Hematopoietic multipotent progenitor cell treated with erythropoietin and hydrocortisone succinate and interleukin-3 and kit ligand, for 6 days (in vitro differentiated cells): ENCODE measurements at regions not wholly inside any gene's neighbourhood (a gene's known extent, or its start where the extent isn't known, plus 50 kb on each side); places are given as distances from the start of the nearest gene placed in this dataset.
A peak's percentile ranks its signal among the peaks of the same experiment; 100 is the strongest.

Experiments
- DNase-seq: peaks from one replicate; pipeline ENCODE4 v3.0.0-alpha.2; 2015

DNA sequence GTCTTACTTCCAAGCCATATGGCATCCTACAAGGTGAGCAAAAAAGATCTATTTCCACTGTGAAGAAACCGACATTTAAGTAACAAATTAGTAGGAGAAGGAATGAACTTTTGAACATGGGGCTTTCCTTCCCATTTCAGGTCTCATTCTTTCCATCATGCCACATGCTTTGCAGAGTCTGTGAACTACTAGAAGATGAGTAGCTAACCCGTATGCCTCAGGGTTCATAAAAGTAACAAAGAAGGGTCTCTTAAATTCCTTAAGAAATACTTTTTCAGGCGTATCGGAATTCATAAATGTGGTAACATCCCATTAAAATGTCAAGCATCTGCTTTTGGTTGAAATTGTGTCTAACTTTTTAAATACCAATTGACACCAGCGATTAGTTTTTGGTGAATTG, 81.3 kb upstream of the TNS3 start:
- DNase-seq: no peak

DNA sequence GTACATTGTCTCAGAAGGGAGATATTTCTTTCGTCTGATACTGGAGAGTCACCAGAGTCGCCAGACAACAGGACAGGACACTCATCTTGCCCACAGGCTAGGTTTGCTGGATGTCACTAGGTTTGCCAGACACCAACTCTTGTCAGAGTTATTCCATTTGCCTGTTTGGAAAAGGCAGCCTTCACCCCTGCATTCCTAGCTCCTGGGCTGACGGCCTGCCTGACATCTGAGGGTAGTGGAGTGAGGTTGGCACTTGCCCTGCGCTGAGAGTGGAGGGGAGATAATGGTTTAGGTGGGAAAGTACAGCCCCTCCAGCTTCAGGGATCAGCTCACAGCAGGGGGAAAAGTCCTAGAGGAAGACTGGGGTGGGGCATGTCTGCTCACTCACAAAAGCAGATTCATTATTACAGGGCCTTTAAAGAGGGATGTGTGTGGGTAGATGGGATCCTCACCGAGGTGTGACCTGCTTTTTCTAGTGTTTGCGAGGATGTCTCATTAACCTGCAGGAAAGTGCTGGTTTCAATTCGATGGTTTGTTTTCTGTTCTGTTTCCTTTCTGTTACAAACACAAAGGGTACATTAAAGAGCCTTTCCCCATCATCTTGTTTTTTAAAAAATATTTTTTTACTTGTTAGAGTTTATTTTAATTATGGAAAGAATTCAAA, 79.3 kb upstream of the TNS3 start:
- DNase-seq: no peak

DNA sequence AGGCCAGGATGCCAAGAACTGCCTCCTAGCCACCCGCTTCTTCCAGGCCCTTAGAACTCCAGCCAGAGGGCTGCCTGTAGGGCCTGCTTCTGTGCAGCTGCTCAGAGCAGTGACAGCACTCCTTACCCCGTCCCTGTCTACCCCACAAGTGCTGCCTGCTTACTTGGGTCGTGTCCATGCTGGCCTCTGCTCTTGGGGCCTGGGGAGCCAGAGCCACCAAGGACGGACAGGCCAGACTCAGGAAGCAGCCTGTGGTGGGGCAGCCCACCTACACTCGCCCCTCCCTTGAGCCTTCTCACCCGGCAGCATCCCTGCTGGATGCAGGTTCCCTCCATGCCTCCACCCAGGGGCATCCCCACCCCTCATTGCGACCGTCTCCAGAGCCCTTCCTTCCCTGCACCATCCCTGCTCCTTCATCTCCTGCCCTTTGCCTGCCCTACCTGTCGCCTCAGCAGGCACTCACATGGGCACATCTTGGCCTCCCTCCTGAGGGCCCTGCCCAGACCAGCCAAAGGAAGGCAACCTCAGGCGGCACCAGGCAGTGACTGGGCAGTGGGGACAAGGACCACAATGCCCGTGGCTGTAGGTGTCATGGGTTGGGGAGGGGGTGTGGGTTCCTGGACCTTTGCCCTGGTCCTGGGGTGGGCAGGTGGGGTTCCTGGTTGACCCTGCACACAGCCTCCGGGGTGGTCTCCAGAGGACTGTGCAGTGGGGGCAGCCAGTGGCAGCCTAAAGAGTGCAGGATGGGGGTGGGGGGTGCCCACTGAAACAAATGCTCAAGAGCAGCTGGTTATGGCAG, 78.0 kb upstream of the TNS3 start:
- DNase-seq: no peak

DNA sequence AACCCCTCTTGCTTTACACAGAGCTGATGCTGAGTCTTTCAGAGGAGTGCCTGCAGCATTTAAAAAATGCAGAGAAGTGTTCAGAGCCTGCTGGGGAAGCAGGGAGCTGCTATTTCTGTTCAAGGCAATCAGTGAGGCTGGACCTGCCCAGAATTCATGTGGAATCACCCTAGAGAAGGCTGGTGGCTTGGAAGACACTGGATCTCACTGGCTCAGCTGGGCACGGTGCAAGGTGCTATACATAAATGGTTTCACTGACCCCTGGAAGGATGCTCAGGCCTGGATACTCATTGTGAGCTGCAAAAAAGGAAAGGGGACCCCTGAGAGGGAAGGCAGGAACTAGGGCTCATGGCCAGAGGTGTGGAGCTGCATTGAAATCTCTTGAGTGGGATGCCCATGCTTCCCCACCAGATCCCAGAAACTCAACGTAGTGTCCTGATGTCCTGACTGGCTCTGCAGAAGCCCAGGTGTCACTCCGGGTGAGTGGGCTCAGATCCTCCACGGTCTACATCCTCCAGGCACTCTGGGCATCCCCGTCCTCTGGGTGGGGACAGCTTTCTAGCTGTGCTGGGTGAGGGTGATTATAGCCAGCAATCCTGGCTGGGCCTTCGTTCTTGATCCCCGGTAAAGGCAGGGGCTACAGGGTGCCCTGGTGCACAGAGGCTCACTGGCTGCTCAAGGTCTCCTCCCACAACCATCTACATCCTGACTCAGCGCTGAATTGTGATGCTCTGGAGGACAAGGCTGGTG, 77.2 kb upstream of the TNS3 start:
- DNase-seq: no peak

DNA sequence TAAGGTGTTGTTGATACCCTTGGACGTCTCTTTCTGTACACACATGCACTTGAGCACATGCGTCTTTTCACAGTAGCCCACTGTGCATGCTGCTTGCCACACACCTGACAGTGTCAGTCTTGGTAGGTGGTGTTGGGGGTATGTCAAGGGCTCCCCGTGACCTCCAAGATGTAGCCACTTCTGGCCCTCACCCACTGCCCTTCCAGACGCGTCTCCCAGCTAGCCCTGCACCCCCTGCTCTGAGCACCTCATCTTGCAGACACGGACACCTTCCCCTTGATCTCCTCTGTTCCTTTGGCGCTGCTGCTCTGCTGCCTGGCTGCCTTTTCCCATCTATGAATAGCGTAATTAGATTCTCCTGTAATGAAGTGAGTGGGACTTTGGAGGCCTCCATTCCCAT, 75.2 kb upstream of the TNS3 start:
- no peak for DNase-seq

GRCh38 chr7:47654672-47655298, 72.9 kb upstream of the TNS3 start:
- no peak for DNase-seq

- no peak for DNase-seq
Observed at GRCh38 chr7:47653550-47654411, 71.9 kb upstream of the TNS3 start.

DNA sequence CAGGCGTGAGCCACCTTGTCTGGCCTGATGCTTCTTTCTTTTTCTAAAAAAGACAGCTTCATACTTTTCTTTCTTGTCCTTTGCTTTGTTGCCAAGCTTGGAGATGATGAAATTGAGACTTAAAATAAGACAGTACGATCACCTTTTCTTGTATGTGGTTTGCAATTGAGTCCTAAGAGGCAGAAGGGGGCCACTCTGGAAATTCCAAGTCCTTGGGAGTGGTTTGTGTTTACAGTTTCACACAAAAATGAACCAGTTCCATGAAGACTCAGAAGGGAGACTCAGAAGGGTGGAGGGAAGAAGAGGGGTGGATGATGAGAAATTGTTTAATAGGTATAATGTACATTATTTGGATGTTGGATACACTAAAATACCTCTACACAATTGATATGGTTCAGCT, 70.7 kb upstream of the TNS3 start:
- no peak for DNase-seq

DNA sequence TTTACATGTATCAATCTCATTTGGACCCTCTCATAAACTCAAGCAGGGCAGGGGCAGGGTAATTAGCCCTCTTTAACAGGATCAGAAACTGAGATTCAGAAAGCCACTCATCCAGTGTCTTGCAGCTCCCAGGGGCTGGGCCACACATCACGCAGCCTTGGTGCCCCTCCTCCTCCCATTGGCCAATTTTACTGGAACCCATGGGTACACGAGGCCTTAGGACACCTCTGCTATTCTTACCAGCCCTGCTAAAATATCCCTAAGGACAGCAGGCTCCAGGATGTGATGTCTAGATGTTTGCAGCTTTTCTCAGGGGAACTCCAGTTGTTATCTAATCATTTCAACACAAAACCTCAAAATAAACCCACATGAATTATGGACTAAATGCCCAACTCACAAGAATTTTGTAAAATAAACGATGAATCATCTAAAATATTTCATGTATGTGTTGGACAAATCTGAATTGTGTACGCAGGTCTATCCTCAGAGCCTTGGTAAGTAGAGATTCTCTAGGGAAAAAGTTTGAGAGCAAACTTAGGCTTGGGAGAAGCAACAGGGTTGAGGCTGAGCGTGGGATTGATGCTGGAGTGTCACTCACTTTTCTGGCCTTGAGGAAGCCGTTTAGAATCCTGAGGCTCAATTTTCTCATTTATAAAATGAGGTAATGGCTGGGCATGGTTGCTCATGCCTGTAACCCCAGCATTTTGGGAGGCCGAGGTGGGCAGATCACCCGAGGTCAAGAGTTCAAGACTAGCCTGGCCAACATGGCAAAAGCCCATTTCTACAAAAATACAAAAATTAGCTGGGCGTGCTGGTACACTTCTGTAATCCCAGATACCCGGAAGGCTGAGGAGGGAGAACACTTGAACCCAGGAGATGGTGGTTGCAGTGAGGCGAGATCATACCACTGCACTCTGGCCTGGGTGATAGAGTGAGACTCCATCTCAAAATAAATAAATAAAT, 69.7 kb upstream of the TNS3 start:
- peak; percentile 15 for DNase-seq

DNA sequence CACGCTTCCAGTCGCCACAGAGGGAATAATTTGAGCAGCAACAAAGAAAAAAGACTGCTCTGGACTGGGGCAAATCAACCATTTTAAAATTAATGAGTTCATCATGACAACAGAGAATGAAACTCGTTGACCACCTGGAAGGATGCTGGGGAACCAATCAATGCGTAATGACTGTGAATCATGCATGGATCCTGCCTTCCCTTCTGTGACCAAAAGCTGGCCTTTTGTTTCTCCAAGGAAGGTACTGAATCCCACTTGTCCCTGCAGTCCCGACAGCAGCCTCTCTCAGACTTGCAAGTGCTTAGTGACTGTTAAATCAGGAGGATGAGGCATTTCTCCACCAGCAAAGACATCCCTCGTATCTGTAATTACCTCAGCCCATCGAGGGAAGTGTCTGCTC, 68.0 kb upstream of the TNS3 start:
- DNase-seq: no peak

DNA sequence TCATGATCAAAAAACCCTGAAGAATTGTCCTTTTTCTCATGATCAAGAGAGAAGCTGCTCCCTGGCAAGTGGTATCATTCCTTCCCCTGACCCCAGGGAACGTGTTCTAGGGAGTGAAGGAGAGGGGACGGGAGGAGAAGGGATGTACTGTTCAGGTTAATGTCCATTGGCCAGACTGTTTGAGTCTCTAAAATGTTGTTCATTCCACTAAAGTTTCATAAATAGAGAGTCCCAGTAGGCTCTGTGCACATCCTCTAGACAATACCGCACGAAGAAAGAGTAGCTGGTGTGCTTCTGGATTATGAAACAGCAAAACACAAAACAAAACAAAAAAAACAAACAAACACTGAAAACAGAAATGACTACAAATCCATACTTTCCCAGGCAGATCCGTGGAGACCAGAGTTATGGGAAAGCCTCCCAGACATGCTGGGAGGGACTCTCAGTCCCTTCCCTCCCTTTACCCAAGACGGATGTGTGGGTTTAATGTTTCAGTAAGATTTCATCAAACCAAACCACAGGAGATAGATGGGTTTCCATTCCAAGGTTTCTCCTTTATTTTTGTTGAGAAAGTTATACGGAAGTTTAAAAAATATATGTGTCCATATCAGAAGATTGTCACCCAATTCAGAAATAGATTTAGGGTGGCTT, 66.5 kb upstream of the TNS3 start:
- peak; percentile 27 for DNase-seq

DNA sequence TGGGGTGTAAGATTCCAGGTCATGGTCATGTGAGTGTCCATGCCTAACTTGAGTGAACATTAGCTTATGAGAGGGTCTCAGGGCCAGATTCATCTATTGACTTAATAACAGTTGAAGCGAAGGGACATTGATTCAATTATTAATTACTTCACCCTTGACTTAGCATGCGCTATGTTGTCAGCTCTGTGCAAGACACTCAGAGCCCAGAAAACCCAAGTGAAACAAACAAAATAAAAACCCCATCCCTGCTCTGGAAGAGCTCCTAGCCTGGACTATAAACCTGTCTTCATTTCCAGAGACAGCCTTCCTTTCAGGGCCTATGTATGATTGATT, 66.0 kb upstream of the TNS3 start:
- no peak for DNase-seq

- peak; percentile 30 for DNase-seq
Observed at GRCh38 chr7:47647181-47647917, 65.4 kb upstream of the TNS3 start.

GRCh38 chr7:47643716-47644400, 61.9 kb upstream of the TNS3 start:
- DNase-seq: no peak

- DNase-seq: no peak
Observed at GRCh38 chr7:47640265-47640664, 58.4 kb upstream of the TNS3 start.

DNA sequence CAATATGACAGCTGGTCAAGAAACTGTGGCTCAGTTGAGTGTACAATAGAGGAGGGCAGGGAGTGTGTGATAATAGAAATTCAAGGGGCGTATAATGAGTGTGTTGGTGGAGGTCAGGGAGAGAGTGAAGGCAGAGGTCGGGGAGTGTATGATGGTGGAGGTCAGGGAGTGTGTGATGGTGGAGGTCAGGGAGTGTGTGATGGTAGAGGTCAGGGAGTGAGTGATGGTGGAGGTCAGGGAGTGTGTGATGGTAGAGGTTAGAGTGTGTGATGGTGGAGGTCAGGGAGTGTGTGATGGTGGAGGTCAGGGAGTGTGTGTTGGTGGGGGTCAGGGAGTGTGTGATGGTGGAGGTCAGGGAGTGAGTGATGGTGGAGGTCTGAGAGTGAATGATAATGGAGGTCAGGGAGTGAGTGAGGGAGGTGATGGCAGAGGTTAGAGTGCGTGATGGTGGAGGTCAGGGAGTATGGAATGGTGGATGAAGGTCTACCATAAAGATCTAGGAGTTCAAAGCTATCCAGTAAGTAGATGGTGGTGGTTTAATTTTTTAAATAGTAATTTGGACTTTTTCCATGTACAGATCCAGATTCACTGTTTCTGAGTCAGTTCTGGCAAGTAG, 57.7 kb upstream of the TNS3 start:
- DNase-seq: no peak

- no peak for DNase-seq
Observed at GRCh38 chr7:47638679-47639315, 56.9 kb upstream of the TNS3 start.

DNA sequence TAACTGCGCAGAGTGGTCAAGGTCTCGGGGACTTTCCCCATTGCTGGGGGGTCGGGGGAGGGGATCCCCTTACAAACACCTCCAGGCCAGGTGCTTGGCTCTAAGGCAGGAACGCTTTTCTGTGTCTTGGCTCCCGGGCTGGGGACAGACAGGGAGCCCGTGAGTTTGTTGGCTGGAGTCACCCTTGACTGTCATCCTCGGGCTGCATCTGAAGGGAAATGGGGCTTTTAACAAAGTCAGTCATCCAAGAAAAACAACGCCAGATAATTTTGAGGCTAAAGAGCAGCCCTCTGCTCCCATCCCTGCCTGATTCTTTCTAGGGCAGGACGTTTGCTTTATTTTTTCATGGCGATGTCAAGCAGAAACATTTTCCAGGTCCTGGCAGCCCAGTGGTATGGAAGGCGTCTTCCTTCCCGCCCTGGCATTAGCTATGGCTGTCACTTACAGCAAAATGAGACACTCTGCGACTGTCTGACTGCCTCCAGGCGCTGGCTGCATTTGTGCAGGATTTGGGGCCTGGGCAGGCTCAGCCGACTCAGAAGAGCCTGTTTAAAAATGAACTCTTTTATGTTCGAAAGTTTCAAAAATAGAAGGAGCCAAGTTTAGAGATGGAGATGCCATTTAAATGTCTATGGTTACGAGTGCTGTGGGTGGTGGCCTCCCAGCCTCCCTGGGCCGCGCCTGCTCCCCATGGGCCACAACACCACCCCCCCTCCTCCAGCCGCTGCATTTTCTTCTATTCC, 54.7 kb upstream of the TNS3 start:
- no peak for DNase-seq
